GM23248 (cell line): ENCODE measurements at regions not wholly inside any gene's neighbourhood (a gene's known extent, or its start where the extent isn't known, plus 50 kb on each side); places are given as distances from the start of the nearest gene placed in this dataset.

Experiments
- EZH2 ChIP-seq: fragments of 200-600 bp; sonication (generic); IDR thresholded peaks from 2 replicates; pipeline ENCODE4 v1.6.1; 2018; ENCODE audit warnings: antibody characterized with exemption, mild to moderate bottlenecking; ENCODE audit not compliant: insufficient read depth, poor library complexity, severe bottlenecking
- EZH2phosphoT487 ChIP-seq: fragments of 200-600 bp; sonication (generic); IDR thresholded peaks from 2 replicates; pipeline ENCODE4 v1.6.1; 2018; ENCODE audit warnings: antibody characterized with exemption, moderate library complexity, mild to moderate bottlenecking, low read depth; ENCODE audit not compliant: insufficient read depth

- no peak for TF ChIP-seq EZH2phosphoT487
- no peak for TF ChIP-seq EZH2
These were observed 843.4 kb upstream of the DPPA4 start for GRCh38 chr3:110180733-110181132.
